GM12891 (cell line): ENCODE measurements at regions not wholly inside any gene's neighbourhood (a gene's known extent, or its start where the extent isn't known, plus 50 kb on each side); places are given as distances from the start of the nearest gene placed in this dataset.

Experiments used
- POLR2A ChIP-seq: IDR thresholded peaks from 2 replicates; pipeline ENCODE4 v1.6.1; 2011; ENCODE audit warnings: low read depth, low read length, control low read depth
- TAF1 ChIP-seq: IDR thresholded peaks from 2 replicates; pipeline ENCODE4 v1.6.1; 2011; ENCODE audit warnings: low read depth, low read length, control low read depth

- TF ChIP-seq POLR2A (no peak), TAF1 (no peak)
These were observed 535.8 kb upstream of the ADGRL2 start for GRCh38 chr1:81264976-81265375.
